ENCODE measurements at regions not wholly inside any gene's neighbourhood (a gene's known extent, or its start where the extent isn't known, plus 50 kb on each side); places are given as distances from the start of the nearest gene placed in this dataset.

- TF ChIP-seq POLR2AphosphoS5 (IDR thresholded peaks at IDR 0.05), result no peak
- no peak for TF ChIP-seq CTCF (IDR thresholded peaks at IDR 0.05 in 8 of 11, conservative IDR thresholded peaks at IDR 0.05 in 3 of 11)
Observed at GRCh38 chr5:168211936-168212335, 79.5 kb upstream of the WWC1 start.
